DOHH2 (cell line): ENCODE measurements at regions not wholly inside any gene's neighbourhood (a gene's known extent, or its start where the extent isn't known, plus 50 kb on each side); places are given as distances from the start of the nearest gene placed in this dataset.

Experiments used
- H3F3A ChIP-seq: fragments of 200-600 bp; sonication (generic), shearing (Covaris generic); 2 replicates; pipeline ENCODE4 v1.6.0; 2016; ENCODE audit warnings: antibody characterized with exemption, mild to moderate bottlenecking; ENCODE audit not compliant: control insufficient read depth, insufficient read depth
- H3K27ac ChIP-seq: fragments of 200-600 bp; sonication (generic); 2 replicates; pipeline ENCODE4 v1.5.1; 2014; ENCODE audit warnings: low read depth, mild to moderate bottlenecking, low read length, moderate library complexity
- H3K27me3 ChIP-seq: fragments of 200-600 bp; sonication (generic); 2 replicates; pipeline ENCODE4 v1.6.1; 2014; ENCODE audit warnings: mild to moderate bottlenecking, low read length, mixed read lengths; ENCODE audit not compliant: control insufficient read depth
- H3K36me3 ChIP-seq: fragments of 200-600 bp; sonication (generic); 2 replicates; pipeline ENCODE4 v1.6.1; 2014; ENCODE audit warnings: mild to moderate bottlenecking, low read length, moderate library complexity, mixed read lengths; ENCODE audit not compliant: control insufficient read depth
- H3K4me1 ChIP-seq: fragments of 200-600 bp; sonication (generic); 2 replicates; pipeline ENCODE4 v1.6.1; 2014; ENCODE audit warnings: mild to moderate bottlenecking, low read length, mixed read lengths; ENCODE audit not compliant: control insufficient read depth
- H3K4me2 ChIP-seq: fragments of 200-600 bp; sonication (generic); 2 replicates; pipeline ENCODE4 v1.6.0; 2014; ENCODE audit warnings: mild to moderate bottlenecking, low read length, moderate library complexity
- H3K4me3 ChIP-seq: fragments of 200-600 bp; sonication (generic); 2 replicates; pipeline ENCODE4 v1.5.1; 2014; ENCODE audit warnings: mild to moderate bottlenecking, low read length, mixed read lengths
- H3K79me2 ChIP-seq: fragments of 200-600 bp; sonication (generic); 2 replicates; pipeline ENCODE4 v1.6.1; 2014; ENCODE audit warnings: mild to moderate bottlenecking, low read length, mixed read lengths; ENCODE audit not compliant: control insufficient read depth
- H3K9me2 ChIP-seq: fragments of 200-600 bp; sonication (generic); replicated peaks from 2 replicates; pipeline ENCODE4 v1.6.1; 2014; ENCODE audit warnings: mild to moderate bottlenecking, low read length, mixed read lengths; ENCODE audit not compliant: control insufficient read depth
- H3K9me3 ChIP-seq: fragments of 200-600 bp; sonication (generic); 2 replicates; pipeline ENCODE4 v1.6.1; 2014; ENCODE audit warnings: antibody characterized with exemption, low read length, mixed read lengths; ENCODE audit not compliant: control insufficient read depth, insufficient read depth
- H4K20me1 ChIP-seq: fragments of 200-600 bp; sonication (generic); 2 replicates; pipeline ENCODE4 v1.6.0; 2014; ENCODE audit warnings: low read depth, mild to moderate bottlenecking, antibody characterized with exemption, low read length, moderate library complexity; ENCODE audit not compliant: control insufficient read depth, insufficient read depth
- CTCF ChIP-seq: fragments of 200-600 bp; sonication (generic); IDR thresholded peaks from one replicate; pipeline ENCODE4 v1.5.1; 2014; ENCODE audit warnings: antibody characterized with exemption, mild to moderate bottlenecking, low read depth, low read length; ENCODE audit not compliant: poor library complexity, severe bottlenecking
- EZH2phosphoT487 ChIP-seq: fragments of 200-600 bp; sonication (generic); IDR thresholded peaks from 2 replicates; pipeline ENCODE4 v1.6.1; 2017; ENCODE audit warnings: borderline replicate concordance, mild to moderate bottlenecking, antibody characterized with exemption, low read length, moderate library complexity, mixed read lengths

GRCh38 chr2:164039270-164039669, 303.5 kb upstream of the FIGN start:
- Histone ChIP-seq H3F3A (no peaks in the 10 kb centered on the region), H4K20me1 (no peaks in the 10 kb centered on the region), H3K27ac (no peak overlapping the region), H3K4me1 (no peaks in the 10 kb centered on the region), H3K9me3 (no peaks in the 10 kb centered on the region), H3K4me2 (no peak overlapping the region), H3K79me2 (no peaks in the 10 kb centered on the region), H3K36me3 (no peaks in the 10 kb centered on the region), H3K4me3 (no peak overlapping the region), H3K9me2 (no peaks in the 10 kb centered on the region), H3K27me3 (no peaks in the 10 kb centered on the region)
- TF ChIP-seq CTCF (no peak), EZH2phosphoT487 (no peak)

DNA sequence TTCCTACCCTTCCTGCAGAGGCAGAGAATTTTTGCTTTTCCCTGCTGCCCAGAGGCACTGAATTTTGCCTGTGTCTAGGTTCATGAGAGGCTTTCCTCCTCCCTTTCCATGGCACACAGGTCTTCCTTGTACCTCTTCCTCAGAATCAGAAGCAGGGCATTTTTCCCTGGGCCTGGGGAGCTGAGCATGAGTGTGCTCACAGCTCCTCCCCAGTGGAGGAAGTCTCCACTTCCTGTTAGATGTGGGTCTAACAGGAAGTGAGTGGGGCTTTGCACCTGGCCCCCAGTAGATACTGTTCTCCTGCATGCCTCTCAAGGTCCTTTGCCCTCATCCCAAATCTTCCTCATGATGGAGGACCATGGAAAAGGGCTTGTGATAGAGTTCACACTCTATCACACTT, 297.2 kb upstream of the FIGN start:
- Histone ChIP-seq H3K79me2 (no peaks in the 10 kb centered on the region), H3K4me2 (no peak overlapping the region), H3K4me1 (peaks cover 5% of the 10 kb centered on the region; the same call in 1 of the 2 replicates), H4K20me1 (no peaks in the 10 kb centered on the region), H3K9me2 (no peaks in the 10 kb centered on the region), H3K36me3 (no peaks in the 10 kb centered on the region), H3F3A (no peaks in the 10 kb centered on the region), H3K9me3 (no peaks in the 10 kb centered on the region), H3K27ac (no peak overlapping the region), H3K4me3 (no peak overlapping the region), H3K27me3 (no peaks in the 10 kb centered on the region)
- TF ChIP-seq CTCF (no peak), EZH2phosphoT487 (no peak)

GRCh38 chr2:164030623-164031022, 294.8 kb upstream of the FIGN start:
- Histone ChIP-seq H3K4me2 (no peak overlapping the region), H3F3A (no peaks in the 10 kb centered on the region), H3K9me3 (no peaks in the 10 kb centered on the region), H3K4me3 (no peak overlapping the region), H3K27ac (no peak overlapping the region), H3K36me3 (no peaks in the 10 kb centered on the region), H3K27me3 (no peaks in the 10 kb centered on the region), H4K20me1 (no peaks in the 10 kb centered on the region), H3K4me1 (peaks cover 5% of the 10 kb centered on the region; the same call in 1 of the 2 replicates), H3K9me2 (no peaks in the 10 kb centered on the region), H3K79me2 (no peaks in the 10 kb centered on the region)
- TF ChIP-seq EZH2phosphoT487, result no peak
- no peak for TF ChIP-seq CTCF
